ENCODE measurements at regions not wholly inside any gene's neighbourhood (a gene's known extent, or its start where the extent isn't known, plus 50 kb on each side); places are given as distances from the start of the nearest gene placed in this dataset.

GRCh38 chr12:16719713-16720416 is 113.9 kb upstream of the LMO3 start:
- no peaks in the 10 kb centered on the region for H3K36me3 ChIP-seq
- no peaks in the 10 kb centered on the region for H3K27me3 ChIP-seq
- no peaks in the 10 kb centered on the region for H3K9me3 ChIP-seq
- no peak overlapping the region for H3K4me3 ChIP-seq
- no peak for DNase-seq

GRCh38 chr12:16716928-16717327 is 111.0 kb upstream of the LMO3 start:
- Histone ChIP-seq H3K9me3 (no peaks in the 10 kb centered on the region), H3K36me3 (no peaks in the 10 kb centered on the region), H3K4me3 (no peak overlapping the region), H3K27me3 (no peaks in the 10 kb centered on the region)
- DNase-seq, result no peak

GRCh38 chr12:16692099-16692498 is 86.1 kb upstream of the LMO3 start:
- no peak overlapping the region for H3K4me3 ChIP-seq
- no peaks in the 10 kb centered on the region; the same call in 1 of the 2 replicates for H3K9me3 ChIP-seq
- no peak for DNase-seq
- H3K27me3 ChIP-seq, result no peaks in the 10 kb centered on the region
- no peaks in the 10 kb centered on the region for H3K36me3 ChIP-seq

- no peaks in the 10 kb centered on the region for H3K36me3 ChIP-seq
- H3K4me3 ChIP-seq, result no peak overlapping the region
- no peaks in the 10 kb centered on the region for H3K27me3 ChIP-seq
- no peak for DNase-seq
- H3K9me3 ChIP-seq, result no peaks in the 10 kb centered on the region; the same call in 1 of the 2 replicates
Measured at GRCh38 chr12:16691624-16692023, 85.7 kb upstream of the LMO3 start.

GRCh38 chr12:16688200-16688599 is 82.2 kb upstream of the LMO3 start:
- no peaks in the 10 kb centered on the region for H3K36me3 ChIP-seq
- H3K4me3 ChIP-seq, result no peak overlapping the region
- DNase-seq, result no peak
- H3K9me3 ChIP-seq, result no peaks in the 10 kb centered on the region
- no peaks in the 10 kb centered on the region for H3K27me3 ChIP-seq

GRCh38 chr12:16685107-16685506 is 79.1 kb upstream of the LMO3 start:
- Histone ChIP-seq H3K27me3 (no peaks in the 10 kb centered on the region), H3K9me3 (no peaks in the 10 kb centered on the region), H3K36me3 (no peaks in the 10 kb centered on the region), H3K4me3 (no peak overlapping the region)
- DNase-seq, result no peak

- no peak for DNase-seq
Measured at GRCh38 chr12:16681196-16681595, 75.2 kb upstream of the LMO3 start.

GRCh38 chr12:16675438-16675837 is 69.5 kb upstream of the LMO3 start:
- Histone ChIP-seq H3K4me3 (no peak overlapping the region), H3K9me3 (no peaks in the 10 kb centered on the region), H3K36me3 (no peaks in the 10 kb centered on the region), H3K27me3 (no peaks in the 10 kb centered on the region; the same call in 1 of the 2 replicates)
- no peak for DNase-seq

More at GRCh38 chr12:16681196-16681595, 75.2 kb upstream of the LMO3 start:
- H3K27me3 ChIP-seq, result no peaks in the 10 kb centered on the region; the same call in 1 of the 2 replicates
- no peaks in the 10 kb centered on the region for H3K9me3 ChIP-seq
- H3K4me3 ChIP-seq, result no peak overlapping the region
- no peaks in the 10 kb centered on the region for H3K36me3 ChIP-seq

- DNase-seq, result no peak
- no peaks in the 10 kb centered on the region for H3K36me3 ChIP-seq
- H3K9me3 ChIP-seq, result no peaks in the 10 kb centered on the region
- H3K27me3 ChIP-seq, result no peaks in the 10 kb centered on the region; the same call in 1 of the 2 replicates
- no peak overlapping the region for H3K4me3 ChIP-seq
Measured at GRCh38 chr12:16674885-16675284, 68.9 kb upstream of the LMO3 start.

GRCh38 chr12:16670456-16671050 is 64.6 kb upstream of the LMO3 start:
- Histone ChIP-seq H3K27me3 (no peaks in the 10 kb centered on the region; the same call in 1 of the 2 replicates), H3K4me3 (no peak overlapping the region), H3K9me3 (no peaks in the 10 kb centered on the region), H3K36me3 (no peaks in the 10 kb centered on the region)
- no peak for DNase-seq

- Histone ChIP-seq H3K36me3 (no peaks in the 10 kb centered on the region), H3K4me3 (no peak overlapping the region), H3K9me3 (no peaks in the 10 kb centered on the region), H3K27me3 (no peaks in the 10 kb centered on the region; the same call in 1 of the 2 replicates)
- no peak for DNase-seq
Measured at GRCh38 chr12:16669756-16670155, 63.8 kb upstream of the LMO3 start.

- H3K36me3 ChIP-seq, result no peaks in the 10 kb centered on the region
- no peaks in the 10 kb centered on the region for H3K9me3 ChIP-seq
- H3K27me3 ChIP-seq, result no peaks in the 10 kb centered on the region; the same call in 1 of the 2 replicates
- no peak for DNase-seq
- no peak overlapping the region for H3K4me3 ChIP-seq
Measured at GRCh38 chr12:16668198-16668597, 62.2 kb upstream of the LMO3 start.

GRCh38 chr12:16658699-16659098 is 52.7 kb upstream of the LMO3 start:
- no peak overlapping the region for H3K4me3 ChIP-seq
- no peak for DNase-seq
- H3K36me3 ChIP-seq, result no peaks in the 10 kb centered on the region
- H3K27me3 ChIP-seq, result no peaks in the 10 kb centered on the region
- H3K9me3 ChIP-seq, result no peaks in the 10 kb centered on the region
